ENCODE measurements at regions not wholly inside any gene's neighbourhood (a gene's known extent, or its start where the extent isn't known, plus 50 kb on each side); places are given as distances from the start of the nearest gene placed in this dataset.
"Not testable (repeated sequence)": the region's sequence is repeated elsewhere in the genome, so short reads cannot be mapped to it uniquely, and the experiment has no call there.

GRCh38 chr1:217039926-217040325 lies 316.7 kb upstream of the ESRRG start:
- TF ChIP-seq POLR2A (IDR thresholded peaks at IDR 0.05) (no peak), CTCF (IDR thresholded peaks at IDR 0.05) (no peak)
- Histone ChIP-seq H3K27ac (no peak overlapping the region), H3K36me3 (no peaks in the 10 kb centered on the region), H3K4me3 (no peak overlapping the region), H3K27me3 (no peaks in the 10 kb centered on the region), H3K4me1 (no peaks in the 10 kb centered on the region), H3K9me3 (peaks cover 0 to 12% (median 12%) of the 10 kb centered on the region in 3 donors)
- 78 to 93% methylated on average over 2 of the region's 2 CpGs for WGBS, 2 donors
- no peak for DNase-seq
- intact Hi-C loops (cut with DNase I): no loop called here

- DNase-seq; H3K4me3 ChIP-seq; H3K27me3 ChIP-seq; H3K27ac ChIP-seq; intact Hi-C loops (cut with DNase I); H3K36me3 ChIP-seq; H3K4me1 ChIP-seq: not testable (repeated sequence)
- peaks cover 0 to 12% (median 12%) of the 10 kb centered on the region in 3 donors for H3K9me3 ChIP-seq
- WGBS, 2 donors: 86 to 95% methylated on average over 3 of the region's 3 CpGs
Observed at GRCh38 chr1:217039139-217039538, 315.9 kb upstream of the ESRRG start.

GRCh38 chr1:217036757-217037156 lies 313.5 kb upstream of the ESRRG start:
- no peaks in the 10 kb centered on the region for H3K4me1 ChIP-seq

GRCh38 chr1:217032715-217033367 lies 309.6 kb upstream of the ESRRG start:
- no peak overlapping the region for H3K4me3 ChIP-seq
- no peak overlapping the region for H3K27ac ChIP-seq
- no peaks in the 10 kb centered on the region for H3K27me3 ChIP-seq
- H3K36me3 ChIP-seq: no peaks in the 10 kb centered on the region
- DNase-seq: no peak
- TF ChIP-seq CTCF (IDR thresholded peaks at IDR 0.05): no peak
- TF ChIP-seq POLR2A (IDR thresholded peaks at IDR 0.05): no peak
- H3K4me1 ChIP-seq: peaks cover 4 to 27% (median 7%) of the 10 kb centered on the region in 3 donors
- intact Hi-C loops (cut with DNase I): no loop called here
- WGBS, 2 donors: 68 to 79% methylated on average over 4 of the region's 4 CpGs
- H3K9me3 ChIP-seq: no peaks in the 10 kb centered on the region

More at GRCh38 chr1:217036757-217037156, 313.5 kb upstream of the ESRRG start:
- intact Hi-C loops (cut with DNase I): no loop called here
- Histone ChIP-seq H3K36me3 (no peaks in the 10 kb centered on the region), H3K27me3 (no peaks in the 10 kb centered on the region), H3K4me3 (no peak overlapping the region), H3K9me3 (peaks cover 0 to 12% (median 12%) of the 10 kb centered on the region in 3 donors), H3K27ac (no peak overlapping the region)
- WGBS, 2 donors: 79 to 85% methylated on average over 3 of the region's 3 CpGs
- TF ChIP-seq POLR2A (IDR thresholded peaks at IDR 0.05): no peak
- TF ChIP-seq CTCF (IDR thresholded peaks at IDR 0.05): no peak
- DNase-seq: no peak

- no peak for TF ChIP-seq POLR2A (IDR thresholded peaks at IDR 0.05)
- no peak for TF ChIP-seq CTCF (IDR thresholded peaks at IDR 0.05)
- H3K4me3 ChIP-seq: no peak overlapping the region
- no peaks in the 10 kb centered on the region for H3K9me3 ChIP-seq
- no peaks in the 10 kb centered on the region for H3K36me3 ChIP-seq
- no peak for DNase-seq
- intact Hi-C loops (cut with DNase I): no loop called here
- no peaks in the 10 kb centered on the region for H3K27me3 ChIP-seq
- WGBS, 2 donors: 29 to 31% methylated on average over 13 of the region's 13 CpGs
- H3K27ac ChIP-seq: peak overlapping the region in 3 of 4 donors; percentile 66 to 72 (median 71)
- peaks cover 4 to 28% (median 7%) of the 10 kb centered on the region in 3 donors for H3K4me1 ChIP-seq
Observed at GRCh38 chr1:217029281-217030157, 306.3 kb upstream of the ESRRG start.
